ENCODE measurements at regions not wholly inside any gene's neighbourhood (a gene's known extent, or its start where the extent isn't known, plus 50 kb on each side); places are given as distances from the start of the nearest gene placed in this dataset.
"Not testable (repeated sequence)": the region's sequence is repeated elsewhere in the genome, so short reads cannot be mapped to it uniquely, and the experiment has no call there.

GRCh38 chr7:131152766-131153165 lies 174.9 kb upstream of the MKLN1 start:
- no peak for DNase-seq

DNA sequence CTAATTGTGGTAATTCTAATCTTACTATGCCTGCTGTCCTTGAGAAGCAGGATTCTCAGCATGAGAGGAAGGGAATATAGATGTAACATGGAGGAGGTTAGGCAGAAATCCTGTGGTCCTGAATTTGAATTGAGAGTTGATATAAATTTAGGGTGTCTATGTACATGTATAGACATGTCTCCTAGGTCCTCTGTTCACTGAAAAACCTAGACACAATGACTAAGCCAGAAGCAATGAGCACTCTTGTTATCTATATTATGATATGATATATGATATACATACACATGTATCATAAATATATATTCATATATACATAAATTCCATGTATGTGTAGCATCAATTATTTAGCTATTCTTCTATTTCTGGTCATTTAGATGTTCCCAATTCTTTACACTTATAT lies 173.3 kb upstream of the MKLN1 start:
- DNase-seq, result no peak

DNA sequence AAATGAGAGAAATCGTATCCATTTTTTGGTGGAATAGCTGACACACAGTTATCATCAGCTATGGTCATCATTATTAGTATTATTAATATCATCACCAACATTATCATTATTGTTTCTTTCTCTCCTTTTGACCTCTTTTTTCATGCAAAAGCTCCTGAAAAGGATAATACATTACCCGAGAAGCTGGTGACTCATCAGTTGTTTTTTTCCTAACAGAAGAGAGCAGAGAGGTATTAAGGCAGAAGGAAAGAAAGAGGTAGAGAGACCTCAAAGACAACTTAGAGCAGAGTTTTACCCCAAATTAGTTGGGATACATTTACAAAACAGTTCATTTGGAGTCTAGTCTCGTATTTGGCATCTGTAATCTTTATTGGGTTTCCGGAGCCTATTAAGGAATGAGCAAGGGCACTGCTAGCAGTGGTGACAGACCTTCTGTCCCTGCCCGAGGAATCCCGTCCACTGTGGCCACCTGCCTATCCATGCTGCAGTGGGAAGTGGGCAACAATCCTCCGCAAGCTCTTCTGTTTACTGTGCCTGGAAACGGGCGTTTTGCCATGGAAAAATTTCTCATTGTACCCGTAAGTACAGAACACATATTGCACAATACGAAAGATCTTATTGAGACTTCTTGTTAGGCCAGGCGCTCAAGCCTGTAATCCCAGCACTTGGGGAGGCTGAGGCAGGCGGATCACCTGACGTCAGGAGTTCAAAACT lies 170.0 kb upstream of the MKLN1 start:
- no peak for DNase-seq

DNA sequence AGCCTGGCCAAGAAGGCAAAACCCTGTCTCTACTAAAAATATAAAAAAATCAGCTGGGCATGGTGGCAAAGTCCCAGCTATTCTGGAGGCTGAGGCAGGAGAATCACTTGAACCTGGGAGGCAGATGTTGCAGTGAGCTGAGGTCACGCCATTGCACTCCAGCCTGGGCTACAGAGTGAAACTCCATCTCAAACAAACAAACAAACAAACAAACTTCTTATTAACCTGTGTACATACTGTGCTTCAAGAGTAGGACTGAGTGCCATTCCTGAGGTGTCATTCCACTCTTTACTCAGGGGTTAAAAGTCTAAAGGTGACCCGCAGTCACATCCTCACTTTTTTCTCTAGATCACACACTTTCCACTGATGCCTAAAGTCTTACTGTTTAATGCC lies 169.4 kb upstream of the MKLN1 start:
- not testable (repeated sequence) for DNase-seq

GRCh38 chr7:131159961-131160361 lies 167.7 kb upstream of the MKLN1 start:
- DNase-seq, result no peak

- no peak for DNase-seq
Observed at GRCh38 chr7:131161103-131161502, 166.6 kb upstream of the MKLN1 start.

DNA sequence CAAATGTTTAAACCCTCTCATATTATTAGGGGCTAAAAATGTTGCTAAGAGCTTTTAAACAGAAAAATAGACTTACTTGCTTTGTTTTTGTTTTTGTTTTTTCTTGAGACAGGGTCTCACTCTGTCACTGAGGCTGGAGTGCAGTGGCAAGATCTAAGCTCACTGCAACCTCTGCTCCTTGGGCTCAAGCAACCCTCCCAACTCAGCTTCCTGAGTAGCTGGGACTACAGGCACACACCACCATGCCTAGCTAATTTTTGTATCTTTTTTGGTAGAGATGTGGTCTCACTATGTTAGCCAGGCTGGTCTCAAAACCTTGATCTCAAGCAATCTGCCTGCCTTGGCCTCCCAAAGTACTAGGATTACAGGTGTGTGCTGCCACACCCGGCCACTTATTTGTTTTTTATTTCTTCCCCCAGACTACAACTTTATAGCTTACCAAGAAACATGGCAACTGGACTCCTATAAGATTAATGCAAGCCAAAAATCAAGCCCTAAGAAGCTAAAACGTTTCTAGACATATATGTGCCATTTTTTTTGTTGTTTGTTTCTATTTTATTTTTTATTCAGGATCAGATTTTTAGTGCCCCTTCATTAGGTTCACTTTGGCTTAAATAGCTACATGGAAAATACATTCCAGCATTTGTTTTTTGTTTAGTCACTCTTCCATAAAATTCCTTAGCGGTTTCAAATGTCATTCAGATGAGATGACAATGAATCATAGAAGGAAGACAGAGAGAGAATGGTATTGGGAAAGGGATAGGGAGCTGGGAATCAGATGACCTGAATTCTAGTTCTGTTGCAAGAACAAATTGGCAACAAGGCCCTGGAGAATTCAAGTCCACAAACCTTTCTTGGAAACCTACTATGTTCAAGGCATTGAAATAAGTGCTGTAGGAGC lies 163.4 kb upstream of the MKLN1 start:
- no peak for DNase-seq

- no peak for DNase-seq
Observed at GRCh38 chr7:131166066-131166465, 161.6 kb upstream of the MKLN1 start.

DNA sequence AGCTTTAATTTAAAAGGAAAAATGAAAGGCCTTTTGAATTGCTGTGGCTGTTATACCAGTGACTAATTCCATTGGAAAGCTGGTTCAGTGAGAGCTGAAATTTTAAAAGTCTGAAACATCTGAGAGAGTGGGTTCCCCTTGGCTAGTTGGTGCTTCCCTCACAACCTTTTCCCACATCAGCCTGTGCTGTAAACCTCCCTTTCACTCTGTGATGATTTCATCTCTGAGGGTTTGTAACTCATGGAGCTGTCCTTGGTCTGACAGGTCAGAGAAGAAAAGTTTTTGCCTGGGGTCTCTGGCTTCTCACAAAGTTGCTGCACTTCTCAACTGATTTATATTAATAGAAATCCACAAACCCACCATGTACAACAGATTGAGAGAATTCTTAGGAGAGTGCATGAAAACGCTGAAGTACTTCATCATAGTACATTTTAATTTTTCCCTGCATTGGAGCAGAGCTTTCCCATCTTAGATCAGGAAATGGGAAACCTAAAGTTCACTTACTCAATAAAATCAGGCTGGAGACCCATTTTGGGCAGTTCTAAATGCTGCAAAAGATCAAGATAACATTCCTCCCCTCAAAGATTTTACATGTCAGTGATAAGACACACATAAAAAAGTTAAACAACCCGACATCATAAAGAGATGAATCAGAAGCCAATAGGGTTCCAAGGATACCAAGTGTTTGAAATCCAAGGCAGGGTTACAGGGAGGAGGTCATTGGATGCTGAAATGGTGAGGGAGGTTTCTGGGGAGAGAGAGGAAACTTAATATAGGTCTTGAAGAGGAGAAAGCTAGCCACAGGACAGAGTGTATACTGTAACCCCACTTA lies 157.0 kb upstream of the MKLN1 start:
- no peak for DNase-seq

DNA sequence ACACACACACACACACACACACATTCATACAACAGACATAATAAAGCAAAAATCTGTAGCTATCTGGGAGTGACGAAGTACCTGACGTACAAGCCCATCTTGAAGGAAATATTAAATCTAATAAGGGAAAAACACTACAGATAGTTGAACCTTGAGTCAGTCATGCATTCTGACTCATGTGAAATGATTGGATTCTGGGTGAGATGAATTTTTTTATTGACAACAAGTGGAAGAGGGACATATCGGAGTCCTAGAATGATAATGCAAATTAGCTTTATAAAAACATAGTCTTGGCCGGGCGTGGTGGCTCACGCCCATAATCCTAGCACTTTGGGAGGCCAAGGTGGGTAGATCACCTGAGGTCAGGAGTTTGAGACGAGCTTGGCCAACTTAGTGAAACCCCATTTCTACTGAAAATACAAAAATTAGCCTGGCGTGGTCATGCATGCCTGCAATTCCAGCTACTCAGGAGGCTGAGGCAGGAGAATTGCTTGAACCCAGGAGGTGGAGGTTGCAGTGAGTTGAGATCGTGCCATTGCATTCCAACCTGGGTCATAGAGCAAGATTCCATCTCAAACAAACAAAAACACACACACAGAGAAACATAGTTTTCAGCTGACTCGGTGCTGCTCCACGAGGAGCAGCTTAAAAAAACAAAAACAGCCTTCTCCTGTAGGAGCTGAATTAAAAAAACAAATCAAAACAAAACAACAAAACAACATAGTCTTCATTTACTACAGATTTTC lies 154.4 kb upstream of the MKLN1 start:
- no peak for DNase-seq

GRCh38 chr7:131174391-131174790 lies 153.3 kb upstream of the MKLN1 start:
- no peak for DNase-seq

DNA sequence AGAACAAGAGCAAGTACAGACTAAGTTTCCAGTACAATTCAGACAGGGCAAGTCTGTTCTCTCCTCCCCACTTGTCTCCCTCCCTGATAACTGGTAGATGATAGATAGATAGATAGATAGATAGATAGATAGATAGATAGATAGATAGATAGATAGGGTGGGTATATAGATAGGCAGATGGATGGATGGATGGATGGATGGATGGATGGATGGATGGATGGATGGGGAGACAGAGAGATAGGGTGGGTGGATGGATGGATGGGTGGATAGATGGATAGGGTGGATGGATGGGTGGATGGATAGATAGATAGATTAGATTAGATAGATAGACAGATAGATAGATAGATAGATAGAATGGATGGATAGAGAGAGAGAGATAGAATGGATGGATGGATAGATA lies 152.8 kb upstream of the MKLN1 start:
- no peak for DNase-seq

DNA sequence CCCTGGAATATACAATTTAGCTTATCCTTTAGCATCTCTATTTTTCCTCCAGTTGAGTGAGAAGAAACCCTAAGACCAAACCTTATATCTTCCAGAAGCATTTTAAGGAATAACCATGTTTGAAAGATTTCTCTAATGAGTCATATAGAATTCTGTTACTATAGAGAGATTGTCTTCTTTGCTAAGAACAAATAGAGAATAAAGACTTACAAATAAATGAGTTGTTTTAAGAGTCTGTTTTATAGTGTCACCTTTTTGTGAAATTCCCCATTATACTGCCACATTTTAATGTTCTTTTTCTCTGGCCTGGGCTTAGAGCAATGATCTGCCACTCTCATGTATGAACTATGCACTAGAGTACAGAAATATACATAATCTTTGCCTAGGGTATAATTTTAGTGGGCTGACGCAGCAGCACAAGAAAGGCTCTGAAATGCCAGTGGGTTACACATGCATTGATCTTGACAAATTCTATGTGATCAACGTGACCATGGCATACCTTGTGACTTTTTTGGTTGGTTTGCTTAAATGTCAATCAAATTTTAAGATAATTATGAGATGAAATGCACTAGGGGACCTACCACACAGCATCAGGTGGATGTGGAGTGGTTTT lies 145.1 kb upstream of the MKLN1 start:
- no peak for DNase-seq

- DNase-seq, result no peak
Observed at GRCh38 chr7:131183072-131183471, 144.6 kb upstream of the MKLN1 start.

- DNase-seq, result no peak
Observed at GRCh38 chr7:131183611-131184119, 144.0 kb upstream of the MKLN1 start.

- no peak for DNase-seq
Observed at GRCh38 chr7:131186816-131187215, 140.9 kb upstream of the MKLN1 start.

DNA sequence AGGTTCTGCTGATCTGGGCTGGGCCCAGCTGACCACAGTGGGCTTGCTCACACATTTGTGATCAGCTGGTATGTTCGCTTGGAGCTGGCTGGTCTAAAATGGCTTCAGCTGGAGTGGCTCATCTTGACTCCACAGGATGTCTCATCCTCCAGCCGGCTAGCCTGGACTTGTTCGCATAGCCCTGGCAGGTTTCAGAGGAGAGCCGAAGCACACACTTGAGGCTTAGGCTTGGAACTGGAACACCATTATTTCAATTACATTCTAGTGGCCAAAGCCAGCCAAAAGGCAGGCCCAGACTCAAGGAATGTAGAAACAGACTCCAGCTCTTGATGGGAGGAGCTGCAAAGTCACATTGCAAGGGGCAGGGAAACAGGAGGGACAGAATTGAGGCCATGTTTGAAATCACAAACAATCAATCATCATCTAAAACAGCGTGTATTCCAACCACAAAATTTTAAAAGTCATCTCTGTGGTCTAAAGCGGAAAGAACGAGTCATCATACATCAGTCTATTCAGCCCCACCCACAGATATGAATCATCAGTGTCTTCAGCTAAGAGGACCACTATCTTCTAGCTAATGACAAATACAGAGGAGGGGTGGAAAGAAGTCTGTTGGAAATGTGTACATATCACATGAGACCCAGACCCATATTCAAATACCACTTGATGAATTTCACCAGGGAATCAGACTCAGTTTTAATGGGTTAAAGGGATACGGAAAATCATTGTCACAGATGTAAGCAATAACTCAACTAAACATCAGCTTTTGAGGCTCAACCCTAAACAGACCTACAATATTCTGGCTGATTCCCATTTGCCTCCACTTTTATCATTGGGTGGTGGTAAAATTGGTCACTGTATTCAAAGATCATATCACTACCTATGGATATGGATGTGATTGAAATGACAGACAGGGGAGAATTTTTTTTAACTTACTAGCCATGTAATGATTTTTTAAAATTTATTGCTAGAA lies 139.0 kb upstream of the MKLN1 start:
- DNase-seq, result no peak

- DNase-seq, result no peak
Observed at GRCh38 chr7:131189488-131189887, 138.2 kb upstream of the MKLN1 start.

DNA sequence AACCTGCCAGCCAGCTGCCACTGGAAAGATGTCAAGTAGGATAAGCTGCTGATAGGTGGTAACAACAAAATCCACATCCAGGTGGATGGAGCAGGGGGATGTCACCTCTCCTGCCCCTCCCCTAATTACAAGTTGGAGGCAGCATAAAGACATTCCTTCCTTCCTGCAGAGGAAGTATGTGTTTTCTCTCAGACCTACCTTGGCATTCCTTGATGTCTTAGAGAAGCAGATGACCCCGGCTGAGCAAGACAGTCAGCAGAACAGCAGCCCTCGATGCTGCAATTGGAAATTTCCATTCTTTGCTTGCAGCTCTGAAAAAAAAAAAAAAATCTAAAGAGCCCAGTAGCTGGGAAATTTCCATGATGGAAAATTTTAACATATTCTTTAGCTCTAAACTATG lies 137.5 kb upstream of the MKLN1 start:
- no peak for DNase-seq

DNA sequence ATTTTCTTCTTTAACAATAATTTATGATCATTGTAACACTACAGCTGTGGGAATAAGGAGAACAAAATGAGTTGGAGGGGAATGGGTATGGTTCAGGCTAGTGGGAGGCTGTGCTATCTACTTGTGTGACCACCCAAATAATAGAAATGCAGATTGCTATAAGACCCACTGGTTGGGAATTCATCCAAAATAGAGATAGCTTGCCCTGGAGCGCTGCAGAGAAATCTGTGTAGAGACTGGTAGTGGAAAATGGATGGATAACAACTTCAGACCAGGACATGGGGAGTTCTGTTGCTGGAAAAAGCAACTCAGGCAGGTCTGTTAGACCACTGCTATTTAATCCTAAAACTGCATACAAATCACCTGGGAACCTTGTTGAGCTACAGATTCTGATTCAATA lies 137.1 kb upstream of the MKLN1 start:
- no peak for DNase-seq
